ENCODE measurements at regions not wholly inside any gene's neighbourhood (a gene's known extent, or its start where the extent isn't known, plus 50 kb on each side); places are given as distances from the start of the nearest gene placed in this dataset.

DNA sequence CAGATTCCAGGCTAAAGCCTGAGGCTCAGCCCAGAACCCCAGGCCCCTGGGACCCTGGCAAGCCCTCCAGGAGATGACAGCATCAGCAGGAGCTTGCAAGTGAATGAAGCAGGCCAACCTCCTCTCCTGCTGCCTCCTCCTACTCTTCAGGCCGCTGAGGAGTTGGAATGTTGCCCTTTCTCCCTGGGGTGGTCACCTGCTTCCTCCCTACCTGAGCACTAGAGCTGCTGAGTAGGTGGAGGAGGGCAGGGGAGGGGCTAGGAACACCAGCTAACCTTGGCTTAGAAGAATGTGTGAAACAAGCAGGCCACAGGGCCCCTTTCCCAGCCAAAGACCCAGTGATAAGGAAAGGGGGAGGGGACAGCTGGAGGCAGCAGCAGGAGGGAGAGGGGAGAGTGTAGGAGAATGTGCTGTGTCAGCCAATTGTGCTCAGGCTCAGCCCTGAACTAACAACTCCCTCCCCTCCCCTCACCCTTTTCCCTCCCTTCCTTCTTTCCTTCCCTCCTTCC, 58.0 kb downstream of the PJA1 start (continued):
- TF ChIP-seq ZNF76 (tag by site-specific recombination; IDR thresholded peaks at IDR 0.05; ENCODE audit: borderline replicate concordance, low read depth) (no peak), WT1 (tag by site-specific recombination; IDR thresholded peaks at IDR 0.05) (no peak; the same call in 1 of the 2 replicates), BCL11B (tag by site-specific recombination; IDR thresholded peaks at IDR 0.05; ENCODE audit: low read depth) (no peak), SALL2 (tag by site-specific recombination; IDR thresholded peaks at IDR 0.05; ENCODE audit: borderline replicate concordance) (no peak), ZSCAN23 (tag by site-specific recombination; IDR thresholded peaks at IDR 0.05) (no peak), ZNF138 (tag by site-specific recombination; IDR thresholded peaks at IDR 0.05; ENCODE audit: borderline replicate concordance) (no peak), ZNF707 (tag by site-specific recombination; IDR thresholded peaks at IDR 0.05) (no peak), ZNF341 (tag by site-specific recombination; IDR thresholded peaks at IDR 0.05; ENCODE audit: low read depth) (peak; percentile 52), ZNF621 (tag by site-specific recombination; IDR thresholded peaks at IDR 0.05) (no peak), ZXDB (tag by site-specific recombination; IDR thresholded peaks at IDR 0.05) (no peak), KLF9 (tag by site-specific recombination; IDR thresholded peaks at IDR 0.05; ENCODE audit: low read depth) (no peak), GLIS2 (tag by site-specific recombination; IDR thresholded peaks at IDR 0.05) (0 out of 2 replicates have a peak, but pooled peaks have one; percentile 10), ZNF248 (tag by site-specific recombination; IDR thresholded peaks at IDR 0.05) (no peak), ZNF426 (tag by site-specific recombination; IDR thresholded peaks at IDR 0.05) (no peak), ZNF221 (tag by site-specific recombination; IDR thresholded peaks at IDR 0.05; ENCODE audit: borderline replicate concordance) (no peak), ZNF514 (tag by site-specific recombination; IDR thresholded peaks at IDR 0.05) (no peak), ZNF10 (tag by site-specific recombination; IDR thresholded peaks at IDR 0.05) (no peak), GLIS1 (tag by site-specific recombination; IDR thresholded peaks at IDR 0.05) (peak; percentile 71), ZNF184 (tag by site-specific recombination; IDR thresholded peaks at IDR 0.05) (no peak), ZNF654 (tag by site-specific recombination; IDR thresholded peaks at IDR 0.05; ENCODE audit: low read depth) (no peak), ZNF174 (tag by site-specific recombination; IDR thresholded peaks at IDR 0.05) (no peak), ZBTB17 (tag by site-specific recombination; IDR thresholded peaks at IDR 0.05) (peak; percentile 43; the same call in 1 of the 2 replicates), ZNF558 (tag by site-specific recombination; IDR thresholded peaks at IDR 0.05) (no peak), ZNF239 (tag by site-specific recombination; IDR thresholded peaks at IDR 0.05) (no peak), OVOL3 (tag by site-specific recombination; IDR thresholded peaks at IDR 0.05) (no peak), ZSCAN30 (tag by site-specific recombination; IDR thresholded peaks at IDR 0.05) (no peak), BCL11A (tag by site-specific recombination; IDR thresholded peaks at IDR 0.05; ENCODE audit: low read depth) (no peak)
- TF ChIP-seq, protein P1, sequence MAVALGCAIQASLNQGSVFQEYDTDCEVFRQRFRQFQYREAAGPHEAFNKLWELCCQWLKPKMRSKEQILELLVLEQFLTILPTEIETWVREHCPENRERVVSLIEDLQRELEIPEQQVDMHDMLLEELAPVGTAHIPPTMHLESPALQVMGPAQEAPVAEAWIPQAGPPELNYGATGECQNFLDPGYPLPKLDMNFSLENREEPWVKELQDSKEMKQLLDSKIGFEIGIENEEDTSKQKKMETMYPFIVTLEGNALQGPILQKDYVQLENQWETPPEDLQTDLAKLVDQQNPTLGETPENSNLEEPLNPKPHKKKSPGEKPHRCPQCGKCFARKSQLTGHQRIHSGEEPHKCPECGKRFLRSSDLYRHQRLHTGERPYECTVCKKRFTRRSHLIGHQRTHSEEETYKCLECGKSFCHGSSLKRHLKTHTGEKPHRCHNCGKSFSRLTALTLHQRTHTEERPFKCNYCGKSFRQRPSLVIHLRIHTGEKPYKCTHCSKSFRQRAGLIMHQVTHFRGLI (tag by site-specific recombination; IDR thresholded peaks at IDR 0.05), result no peak
- TF ChIP-seq, protein P2, sequence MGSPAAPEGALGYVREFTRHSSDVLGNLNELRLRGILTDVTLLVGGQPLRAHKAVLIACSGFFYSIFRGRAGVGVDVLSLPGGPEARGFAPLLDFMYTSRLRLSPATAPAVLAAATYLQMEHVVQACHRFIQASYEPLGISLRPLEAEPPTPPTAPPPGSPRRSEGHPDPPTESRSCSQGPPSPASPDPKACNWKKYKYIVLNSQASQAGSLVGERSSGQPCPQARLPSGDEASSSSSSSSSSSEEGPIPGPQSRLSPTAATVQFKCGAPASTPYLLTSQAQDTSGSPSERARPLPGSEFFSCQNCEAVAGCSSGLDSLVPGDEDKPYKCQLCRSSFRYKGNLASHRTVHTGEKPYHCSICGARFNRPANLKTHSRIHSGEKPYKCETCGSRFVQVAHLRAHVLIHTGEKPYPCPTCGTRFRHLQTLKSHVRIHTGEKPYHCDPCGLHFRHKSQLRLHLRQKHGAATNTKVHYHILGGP (tag by site-specific recombination; IDR thresholded peaks at IDR 0.05), result no peak
- TF ChIP-seq, protein P3, sequence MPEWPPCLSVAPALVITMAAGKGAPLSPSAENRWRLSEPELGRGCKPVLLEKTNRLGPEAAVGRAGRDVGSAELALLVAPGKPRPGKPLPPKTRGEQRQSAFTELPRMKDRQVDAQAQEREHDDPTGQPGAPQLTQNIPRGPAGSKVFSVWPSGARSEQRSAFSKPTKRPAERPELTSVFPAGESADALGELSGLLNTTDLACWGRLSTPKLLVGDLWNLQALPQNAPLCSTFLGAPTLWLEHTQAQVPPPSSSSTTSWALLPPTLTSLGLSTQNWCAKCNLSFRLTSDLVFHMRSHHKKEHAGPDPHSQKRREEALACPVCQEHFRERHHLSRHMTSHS (tag by site-specific recombination; IDR thresholded peaks at IDR 0.05), result no peak
- TF ChIP-seq, protein P4, sequence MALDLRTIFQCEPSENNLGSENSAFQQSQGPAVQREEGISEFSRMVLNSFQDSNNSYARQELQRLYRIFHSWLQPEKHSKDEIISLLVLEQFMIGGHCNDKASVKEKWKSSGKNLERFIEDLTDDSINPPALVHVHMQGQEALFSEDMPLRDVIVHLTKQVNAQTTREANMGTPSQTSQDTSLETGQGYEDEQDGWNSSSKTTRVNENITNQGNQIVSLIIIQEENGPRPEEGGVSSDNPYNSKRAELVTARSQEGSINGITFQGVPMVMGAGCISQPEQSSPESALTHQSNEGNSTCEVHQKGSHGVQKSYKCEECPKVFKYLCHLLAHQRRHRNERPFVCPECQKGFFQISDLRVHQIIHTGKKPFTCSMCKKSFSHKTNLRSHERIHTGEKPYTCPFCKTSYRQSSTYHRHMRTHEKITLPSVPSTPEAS (tag by site-specific recombination; IDR thresholded peaks at IDR 0.05), result no peak
- TF ChIP-seq, protein P5, sequence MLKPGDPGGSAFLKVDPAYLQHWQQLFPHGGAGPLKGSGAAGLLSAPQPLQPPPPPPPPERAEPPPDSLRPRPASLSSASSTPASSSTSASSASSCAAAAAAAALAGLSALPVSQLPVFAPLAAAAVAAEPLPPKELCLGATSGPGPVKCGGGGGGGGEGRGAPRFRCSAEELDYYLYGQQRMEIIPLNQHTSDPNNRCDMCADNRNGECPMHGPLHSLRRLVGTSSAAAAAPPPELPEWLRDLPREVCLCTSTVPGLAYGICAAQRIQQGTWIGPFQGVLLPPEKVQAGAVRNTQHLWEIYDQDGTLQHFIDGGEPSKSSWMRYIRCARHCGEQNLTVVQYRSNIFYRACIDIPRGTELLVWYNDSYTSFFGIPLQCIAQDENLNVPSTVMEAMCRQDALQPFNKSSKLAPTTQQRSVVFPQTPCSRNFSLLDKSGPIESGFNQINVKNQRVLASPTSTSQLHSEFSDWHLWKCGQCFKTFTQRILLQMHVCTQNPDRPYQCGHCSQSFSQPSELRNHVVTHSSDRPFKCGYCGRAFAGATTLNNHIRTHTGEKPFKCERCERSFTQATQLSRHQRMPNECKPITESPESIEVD (tag by site-specific recombination; IDR thresholded peaks at IDR 0.05), result no peak
- TF ChIP-seq, protein P6, sequence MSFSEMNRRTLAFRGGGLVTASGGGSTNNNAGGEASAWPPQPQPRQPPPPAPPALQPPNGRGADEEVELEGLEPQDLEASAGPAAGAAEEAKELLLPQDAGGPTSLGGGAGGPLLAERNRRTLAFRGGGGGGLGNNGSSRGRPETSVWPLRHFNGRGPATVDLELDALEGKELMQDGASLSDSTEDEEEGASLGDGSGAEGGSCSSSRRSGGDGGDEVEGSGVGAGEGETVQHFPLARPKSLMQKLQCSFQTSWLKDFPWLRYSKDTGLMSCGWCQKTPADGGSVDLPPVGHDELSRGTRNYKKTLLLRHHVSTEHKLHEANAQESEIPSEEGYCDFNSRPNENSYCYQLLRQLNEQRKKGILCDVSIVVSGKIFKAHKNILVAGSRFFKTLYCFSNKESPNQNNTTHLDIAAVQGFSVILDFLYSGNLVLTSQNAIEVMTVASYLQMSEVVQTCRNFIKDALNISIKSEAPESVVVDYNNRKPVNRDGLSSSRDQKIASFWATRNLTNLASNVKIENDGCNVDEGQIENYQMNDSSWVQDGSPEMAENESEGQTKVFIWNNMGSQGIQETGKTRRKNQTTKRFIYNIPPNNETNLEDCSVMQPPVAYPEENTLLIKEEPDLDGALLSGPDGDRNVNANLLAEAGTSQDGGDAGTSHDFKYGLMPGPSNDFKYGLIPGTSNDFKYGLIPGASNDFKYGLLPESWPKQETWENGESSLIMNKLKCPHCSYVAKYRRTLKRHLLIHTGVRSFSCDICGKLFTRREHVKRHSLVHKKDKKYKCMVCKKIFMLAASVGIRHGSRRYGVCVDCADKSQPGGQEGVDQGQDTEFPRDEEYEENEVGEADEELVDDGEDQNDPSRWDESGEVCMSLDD (tag by site-specific recombination; IDR thresholded peaks at IDR 0.05), result no peak

Data from HEK293 (cell line).